ENCODE measurements at regions not wholly inside any gene's neighbourhood (a gene's known extent, or its start where the extent isn't known, plus 50 kb on each side); places are given as distances from the start of the nearest gene placed in this dataset.

DNA sequence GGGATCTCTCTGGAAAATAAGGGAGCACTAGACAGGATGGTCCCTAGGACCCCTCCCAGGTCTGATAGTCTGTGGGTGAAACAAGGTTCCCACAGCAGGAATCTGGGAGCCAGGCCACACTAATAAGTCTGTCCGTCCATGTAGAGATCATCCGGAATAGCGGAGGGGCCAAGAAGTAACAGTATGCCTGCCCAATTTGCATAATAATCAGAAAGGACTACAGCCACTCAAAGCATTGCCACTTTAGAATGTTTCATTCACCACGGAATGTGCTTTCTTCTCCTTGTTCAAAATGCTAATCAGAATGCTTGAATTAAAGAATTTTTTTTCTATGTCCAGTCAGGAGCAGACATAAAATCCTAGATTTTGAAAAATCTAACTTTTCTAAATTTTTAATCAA lies 254.9 kb downstream of the ACTL7B start:
- DNase-seq = no peak

DNA sequence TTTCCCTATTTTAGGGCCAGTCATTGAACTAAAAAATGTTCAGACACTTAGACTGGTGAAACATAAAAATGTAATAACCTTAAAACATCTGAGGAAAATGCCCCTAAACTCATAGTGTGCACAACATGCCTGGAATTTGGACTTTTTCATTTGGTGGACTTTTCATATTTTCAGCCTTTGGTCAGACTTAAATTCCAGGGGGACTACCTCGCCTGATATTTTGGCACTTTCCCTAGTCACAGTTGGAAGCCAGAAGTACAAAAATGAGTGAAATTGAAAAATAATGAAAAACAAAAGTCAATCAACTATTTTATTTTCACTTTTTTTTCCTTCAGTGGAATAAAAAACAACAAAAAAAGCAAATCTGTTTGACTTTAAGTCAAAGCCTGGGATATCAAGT lies 256.2 kb downstream of the ACTL7B start:
- DNase-seq = no peak

DNA sequence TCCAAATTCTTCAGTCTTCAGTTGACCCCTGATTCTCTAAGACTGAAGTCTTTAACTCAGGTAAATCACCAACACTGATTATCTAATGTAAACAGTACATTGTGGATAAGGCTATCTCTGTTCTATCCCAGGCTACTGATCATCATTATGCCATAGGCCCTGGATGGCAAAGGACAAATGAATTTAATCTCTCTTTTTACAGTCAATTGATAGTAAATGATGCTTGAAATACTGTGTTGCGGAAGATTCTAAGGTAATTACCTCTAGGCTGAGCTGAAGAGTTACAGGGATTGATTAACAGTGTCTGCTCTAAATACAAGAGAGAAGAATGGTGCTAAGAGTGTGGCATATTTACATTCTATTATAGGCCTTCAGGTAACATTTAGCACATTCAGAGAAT lies 264.7 kb downstream of the ACTL7B start:
- DNase-seq = no peak

DNA sequence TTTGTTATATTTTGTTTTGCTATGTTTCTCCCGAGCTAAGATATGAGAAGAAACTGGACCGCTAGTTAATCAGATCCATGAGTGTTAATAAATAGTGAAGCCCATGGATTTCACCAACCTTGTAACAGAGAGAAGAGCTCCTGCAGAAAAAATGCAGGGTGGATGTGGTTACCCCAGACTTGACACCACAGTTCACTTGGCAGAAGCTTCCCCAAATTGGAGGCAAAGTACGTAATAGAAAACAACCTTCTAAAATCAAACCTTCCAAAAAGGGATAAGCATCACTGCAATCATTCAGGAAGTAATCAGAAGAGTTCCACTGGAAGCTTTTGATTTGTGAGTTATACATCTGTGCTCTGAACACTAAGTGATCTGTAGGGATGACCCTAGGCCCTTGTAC lies 267.5 kb downstream of the ACTL7B start:
- no peak for DNase-seq

DNA sequence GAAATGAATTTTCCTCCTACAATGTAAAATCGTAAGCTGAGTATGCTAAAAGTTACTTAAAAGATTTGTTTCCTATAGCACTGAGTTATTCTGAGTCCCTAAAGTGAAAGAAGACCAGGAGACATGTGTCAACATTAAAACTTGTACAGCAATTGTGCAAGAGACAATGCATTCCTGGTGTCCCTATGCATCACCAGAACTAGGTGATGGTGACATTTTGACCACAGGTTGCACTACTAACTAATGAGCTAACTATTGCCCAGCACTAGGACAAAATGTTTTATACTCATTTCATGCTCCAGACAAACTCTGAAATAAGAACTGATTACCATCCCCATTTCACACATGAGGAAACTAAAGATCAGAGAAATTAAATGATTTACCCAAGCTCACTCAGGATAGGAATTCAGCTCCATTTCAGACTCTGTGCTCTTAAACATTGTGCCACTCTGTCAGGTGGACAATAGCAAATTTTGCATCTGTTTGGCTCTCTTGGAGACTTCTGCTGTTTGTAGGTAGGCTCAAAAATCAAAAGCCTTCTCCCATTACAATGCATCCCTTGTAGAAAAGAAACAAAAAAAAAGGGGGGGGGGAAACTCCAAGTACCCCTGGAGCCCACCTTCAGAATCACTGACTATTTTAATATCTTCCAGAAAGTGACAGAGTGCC lies 269.2 kb downstream of the ACTL7B start:
- no peak for DNase-seq

DNA sequence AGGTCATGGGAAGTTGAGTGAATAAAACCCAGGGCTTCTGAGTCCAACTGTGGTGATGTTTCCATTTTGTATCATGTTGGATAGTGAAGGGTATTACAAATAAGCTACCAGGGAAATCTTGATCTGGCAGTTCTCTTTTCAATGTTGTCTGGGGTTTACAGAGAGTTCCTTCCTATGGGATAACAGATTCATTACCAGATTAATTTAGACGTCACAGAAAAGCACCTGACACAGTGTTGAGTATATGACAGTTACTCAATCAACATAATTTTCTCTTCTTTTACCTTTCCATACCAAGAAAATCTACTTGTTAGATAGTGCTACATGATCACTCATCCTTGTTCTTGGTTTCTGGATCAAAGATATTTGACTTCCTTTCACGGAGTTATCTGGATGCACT lies 270.9 kb downstream of the ACTL7B start:
- DNase-seq = no peak

DNA sequence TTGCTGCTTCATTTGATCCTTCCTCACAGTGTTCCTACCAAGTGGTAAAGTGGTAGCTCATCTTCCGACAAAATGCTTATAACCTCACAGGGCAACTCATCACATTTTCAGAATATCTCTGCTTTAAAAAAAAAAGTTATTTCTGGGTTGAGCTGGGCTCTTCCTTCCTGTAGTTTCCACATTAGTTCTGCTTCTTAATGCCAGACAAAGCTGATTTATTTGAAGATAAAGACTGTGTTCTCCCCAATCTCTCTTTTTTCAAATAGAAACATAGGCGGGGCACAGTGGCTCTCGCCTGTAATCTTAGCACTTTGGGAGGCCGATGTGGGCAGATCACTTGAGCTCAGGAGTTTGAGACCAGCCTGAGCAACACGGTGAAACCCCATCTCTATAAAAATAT lies 273.1 kb downstream of the ACTL7B start:
- DNase-seq = no peak

DNA sequence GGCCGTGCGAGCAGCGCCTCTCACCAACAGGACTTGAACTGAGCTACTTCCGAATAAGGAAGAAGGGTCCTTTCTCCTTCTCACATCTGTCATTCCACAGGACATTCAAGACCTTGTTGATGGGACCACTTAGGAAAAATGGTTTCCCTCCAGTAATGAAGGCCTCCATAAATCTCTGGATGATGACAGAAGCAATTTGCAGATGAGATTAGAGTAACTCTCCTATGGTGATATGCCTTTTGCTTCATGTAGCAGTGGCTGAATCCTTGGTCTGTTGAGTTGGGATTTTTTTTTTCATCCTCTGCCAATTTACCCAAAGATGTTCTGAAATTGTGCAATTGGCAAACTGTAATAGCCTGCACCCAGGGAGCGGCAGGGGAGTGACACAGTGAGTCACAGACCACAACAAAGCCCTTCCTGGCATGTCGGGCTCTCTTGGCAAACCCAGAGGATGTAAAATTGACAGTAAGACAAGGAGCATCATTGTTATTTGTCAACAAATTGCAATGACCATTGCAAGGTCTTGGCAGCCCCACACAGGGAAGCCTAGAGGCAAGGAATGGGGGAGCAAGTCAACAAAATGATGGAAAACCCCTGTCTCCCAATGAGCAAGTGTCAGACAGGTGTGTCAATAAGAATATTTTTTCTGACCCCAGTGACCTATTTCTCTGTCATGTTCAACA lies 275.9 kb downstream of the ACTL7B start:
- DNase-seq = no peak

DNA sequence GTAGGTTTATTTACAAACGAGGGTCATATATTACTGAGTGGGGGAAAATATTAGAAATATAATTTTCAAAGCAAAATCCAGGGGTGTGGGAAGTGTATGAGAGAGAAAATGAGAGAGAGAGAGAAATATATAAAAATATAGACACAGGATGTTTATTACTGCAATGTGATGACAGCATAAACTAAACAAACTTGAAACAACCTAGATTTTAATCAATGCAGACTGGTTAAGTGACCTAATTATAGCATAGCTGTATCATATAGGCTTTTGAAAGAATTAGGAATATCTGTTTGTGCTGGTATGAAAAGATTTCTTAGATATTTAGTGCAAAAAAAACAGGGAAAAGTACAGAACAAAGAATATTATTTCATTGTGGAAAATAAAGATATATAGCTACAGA lies 280.5 kb downstream of the ACTL7B start:
- no peak for DNase-seq

DNA sequence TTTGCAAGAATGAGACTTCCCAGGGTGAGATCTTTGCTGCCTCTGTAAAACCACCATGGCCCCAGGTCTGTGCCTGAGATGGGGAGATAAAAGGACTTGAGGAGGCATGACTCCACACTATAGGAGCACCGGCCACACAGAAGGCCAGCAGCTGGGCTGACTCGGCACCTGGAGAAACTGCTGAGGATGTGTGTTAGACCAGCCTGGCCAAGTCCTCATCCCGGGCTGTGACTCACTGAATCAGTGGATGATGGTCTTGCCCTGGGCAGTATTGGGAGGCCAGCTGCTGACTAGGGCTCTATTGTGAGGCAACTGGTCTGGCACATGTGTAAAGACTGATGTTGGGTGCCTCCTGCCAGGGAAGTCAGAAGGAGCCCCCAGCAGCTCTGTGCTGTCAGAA lies 286.2 kb downstream of the ACTL7B start:
- DNase-seq = no peak

DNA sequence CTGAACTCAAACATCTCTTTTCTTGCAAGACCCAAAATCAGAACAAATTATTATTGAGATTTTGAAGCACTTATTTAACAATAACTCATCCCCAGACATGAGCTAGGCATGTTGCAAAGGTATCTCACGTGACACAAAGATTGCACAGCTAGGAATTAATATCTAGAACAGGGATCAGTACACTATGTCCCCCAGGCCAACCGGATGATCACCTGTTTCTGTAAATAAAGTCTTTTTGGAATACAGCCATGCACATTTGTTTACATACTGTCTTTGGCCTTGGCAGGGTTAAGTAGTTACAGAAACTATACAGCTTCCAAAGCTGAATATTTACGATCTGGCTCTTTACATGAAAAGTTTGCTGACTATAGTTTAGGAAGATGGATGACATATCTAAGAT lies 287.7 kb downstream of the ACTL7B start:
- DNase-seq = no peak

DNA sequence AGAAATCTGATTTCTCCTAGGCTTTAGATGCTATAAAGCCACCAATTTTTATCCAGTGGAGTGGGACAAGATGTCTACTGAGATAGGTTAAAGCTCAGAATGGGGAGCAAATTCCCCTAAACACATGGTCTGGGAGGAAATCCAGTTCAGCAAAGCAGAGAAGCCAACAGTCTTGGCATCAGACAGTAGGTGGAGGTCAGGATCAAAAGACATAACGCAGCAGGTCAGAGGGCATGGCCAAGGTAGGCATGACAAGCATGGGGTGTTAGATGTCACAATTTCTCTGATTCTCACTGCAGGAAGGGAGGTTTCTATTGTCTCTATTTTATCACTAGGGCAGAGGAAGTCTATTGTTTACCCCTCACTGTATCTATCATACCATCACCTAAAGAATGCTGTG lies 288.2 kb downstream of the ACTL7B start:
- DNase-seq = no peak

DNA sequence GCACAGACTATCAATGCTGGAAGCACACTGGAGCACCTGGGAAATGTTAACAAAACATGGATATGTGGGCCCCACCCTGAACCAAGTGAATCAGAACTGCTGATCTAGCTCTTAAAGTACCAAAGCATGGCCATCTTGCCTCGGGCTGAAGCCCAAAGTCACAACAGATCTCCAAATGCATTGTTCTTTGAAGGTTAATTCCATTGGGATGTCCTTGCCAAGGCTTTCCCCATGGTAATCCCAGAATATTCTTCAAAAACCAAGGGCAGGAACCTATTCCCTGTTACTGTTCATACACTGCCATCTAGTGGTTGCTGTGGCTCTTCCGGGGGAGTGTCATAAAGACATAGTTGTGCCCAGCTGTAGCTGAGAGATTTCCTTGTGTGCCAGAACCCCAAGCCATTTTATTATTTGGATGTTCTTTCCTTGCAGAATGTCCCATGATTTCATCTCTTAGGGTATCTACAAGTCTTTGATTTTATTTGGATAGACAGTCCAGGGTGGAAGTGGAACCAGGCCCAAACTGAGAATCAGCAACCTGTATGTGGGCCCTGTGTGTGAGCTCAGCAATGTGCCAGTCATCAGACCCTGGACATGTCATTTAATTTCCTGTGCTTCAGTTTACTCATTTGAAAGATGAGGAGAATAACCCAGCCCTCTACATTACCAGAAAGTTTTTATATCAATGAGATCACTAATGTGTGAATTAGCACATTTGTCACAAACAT lies 290.0 kb downstream of the ACTL7B start:
- no peak for DNase-seq

DNA sequence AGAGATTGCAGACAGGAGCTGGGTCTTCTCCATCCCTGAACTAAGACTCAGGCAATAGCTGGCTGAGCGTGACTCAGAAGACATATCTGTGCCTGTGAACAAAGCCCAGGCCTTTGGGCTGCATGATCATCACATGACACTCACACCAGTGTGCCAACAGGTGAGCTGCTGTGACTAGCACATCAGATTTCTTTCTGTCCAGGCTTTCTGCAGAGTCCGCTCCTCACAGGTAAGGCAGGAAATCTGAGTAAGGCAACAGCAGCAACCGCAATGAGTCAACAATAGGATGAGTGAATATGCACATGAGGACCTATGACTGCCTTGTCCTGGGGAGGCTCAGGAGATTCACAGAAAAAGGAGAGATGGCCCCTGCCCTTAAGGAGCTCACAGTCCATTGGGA lies 293.6 kb downstream of the ACTL7B start:
- DNase-seq = no peak

DNA sequence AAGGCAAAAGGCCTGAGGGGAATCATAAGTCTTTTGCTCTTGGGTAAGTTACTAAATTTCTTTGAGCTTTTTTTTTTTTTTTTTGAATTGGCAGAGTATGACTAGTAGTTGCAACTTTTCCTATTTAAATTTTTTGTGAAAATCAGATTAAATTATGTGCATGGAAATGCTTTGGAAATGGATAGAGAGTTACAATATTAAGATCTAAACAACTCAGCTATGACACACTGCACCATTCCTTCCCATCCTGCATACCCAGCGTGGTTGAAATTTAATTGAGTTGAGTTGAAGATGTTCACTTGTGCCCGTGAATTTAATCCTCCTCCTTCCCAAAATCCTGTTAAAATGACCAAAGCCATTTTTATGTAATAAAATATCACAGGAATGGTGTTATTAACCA lies 296.4 kb downstream of the ACTL7B start:
- DNase-seq = no peak

DNA sequence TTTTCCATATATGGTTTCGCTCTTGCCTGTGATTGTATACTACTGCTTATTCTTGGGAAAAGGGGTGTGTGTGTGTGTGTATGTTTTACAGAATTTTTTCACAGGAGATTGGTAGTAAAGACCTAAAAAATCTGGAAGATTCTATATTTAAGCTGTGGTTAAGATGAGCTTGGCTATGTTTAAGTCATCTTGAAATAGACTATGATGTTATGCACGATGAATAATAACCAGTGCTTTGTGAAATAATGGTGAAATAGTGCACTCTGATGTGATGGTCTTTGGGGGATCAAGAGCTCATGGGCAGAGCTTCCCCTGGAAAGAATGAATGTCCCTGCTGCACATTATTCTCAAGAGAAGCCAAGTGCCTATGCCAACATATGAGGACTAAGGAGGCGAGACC lies 301.0 kb downstream of the ACTL7B start:
- DNase-seq = no peak

DNA sequence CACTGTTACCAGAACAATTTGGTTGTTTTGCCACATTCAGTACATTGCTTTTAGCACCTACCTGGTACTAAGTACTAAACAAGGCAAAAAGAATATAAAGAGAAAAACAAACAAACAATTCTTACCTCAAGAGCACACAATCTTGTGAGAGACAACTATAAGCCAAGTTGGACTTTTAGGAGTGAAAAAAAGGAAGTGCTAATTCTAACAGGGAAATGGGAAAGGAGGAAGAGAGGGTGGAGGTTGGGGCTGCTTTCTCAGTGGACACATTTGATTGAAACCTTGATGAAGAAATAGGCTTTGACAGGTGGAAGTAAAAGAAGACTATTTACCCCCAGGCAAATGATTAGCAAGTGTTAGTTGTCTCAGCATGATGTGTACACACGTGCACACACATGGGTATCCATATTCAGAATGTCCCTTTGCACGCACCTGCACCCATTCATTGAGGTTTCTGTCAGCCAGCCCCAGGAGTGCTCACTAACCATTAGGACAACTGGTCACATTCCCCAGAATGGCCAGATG lies 302.6 kb downstream of the ACTL7B start:
- DNase-seq = no peak

DNA sequence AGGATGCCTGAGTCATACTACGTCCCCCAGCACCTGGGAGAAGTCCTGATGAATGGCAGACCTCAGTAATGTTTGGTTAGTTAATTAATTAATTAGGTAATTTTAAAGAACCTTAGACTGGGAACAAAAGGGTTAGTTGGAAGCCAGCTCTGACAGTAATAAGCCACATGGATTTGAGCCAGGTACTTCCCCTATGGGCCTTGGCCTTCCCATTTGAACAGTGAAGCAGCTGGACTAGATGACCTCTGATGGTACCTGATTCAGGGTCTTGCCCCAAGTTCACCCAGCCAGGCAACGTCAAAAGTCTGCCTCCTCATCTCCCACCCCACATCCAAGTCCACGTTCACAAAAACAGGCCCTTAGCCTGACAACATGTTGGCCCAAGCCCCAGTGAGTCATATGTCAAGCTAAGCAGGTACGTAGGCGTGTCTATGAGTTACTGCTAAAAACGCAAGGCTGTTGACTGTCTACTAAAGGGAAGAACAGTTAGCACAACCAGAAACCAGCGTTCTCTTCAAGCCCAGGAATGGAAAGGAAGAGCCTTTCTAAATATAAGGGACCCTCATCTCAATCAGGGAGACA lies 303.2 kb downstream of the ACTL7B start:
- DNase-seq = no peak

DNA sequence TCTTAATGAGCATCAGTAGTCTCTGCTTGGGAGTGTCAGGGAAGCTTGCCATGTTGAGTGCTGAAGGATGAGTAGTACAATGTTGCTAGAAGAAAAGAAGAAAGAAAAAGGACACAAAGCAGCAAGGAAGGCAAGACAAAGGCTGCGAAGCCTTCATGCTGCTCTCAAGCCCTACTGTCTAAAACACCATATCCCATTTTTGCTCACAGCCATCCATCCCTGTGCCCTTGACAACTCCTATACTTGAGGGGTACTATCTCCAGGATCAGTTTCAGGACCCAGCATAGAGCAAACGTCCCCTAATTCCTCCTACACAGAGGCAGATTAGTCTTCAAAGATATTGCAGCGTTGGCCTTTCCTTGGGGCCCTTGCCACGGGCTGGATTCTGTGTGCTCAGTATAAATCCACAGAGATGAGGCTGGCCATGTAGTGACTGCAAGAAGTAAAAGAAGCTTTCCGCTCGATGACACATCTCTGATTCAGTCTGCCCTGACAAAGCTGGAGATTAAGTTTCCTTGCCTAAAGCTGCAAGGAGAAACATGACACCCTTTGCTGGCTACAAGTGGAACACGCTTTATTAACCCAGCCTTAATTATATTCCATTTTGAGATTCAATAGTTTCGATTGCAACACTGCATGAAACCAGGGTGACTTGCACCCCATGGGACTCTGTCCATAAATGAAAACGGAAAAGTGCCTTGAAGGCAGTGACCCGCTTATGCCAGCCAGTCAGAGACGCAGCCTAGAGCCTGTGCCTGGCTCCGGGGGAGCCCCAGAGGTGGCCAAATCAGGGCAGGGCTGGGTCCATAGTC lies 304.6 kb downstream of the ACTL7B start:
- no peak for DNase-seq

DNA sequence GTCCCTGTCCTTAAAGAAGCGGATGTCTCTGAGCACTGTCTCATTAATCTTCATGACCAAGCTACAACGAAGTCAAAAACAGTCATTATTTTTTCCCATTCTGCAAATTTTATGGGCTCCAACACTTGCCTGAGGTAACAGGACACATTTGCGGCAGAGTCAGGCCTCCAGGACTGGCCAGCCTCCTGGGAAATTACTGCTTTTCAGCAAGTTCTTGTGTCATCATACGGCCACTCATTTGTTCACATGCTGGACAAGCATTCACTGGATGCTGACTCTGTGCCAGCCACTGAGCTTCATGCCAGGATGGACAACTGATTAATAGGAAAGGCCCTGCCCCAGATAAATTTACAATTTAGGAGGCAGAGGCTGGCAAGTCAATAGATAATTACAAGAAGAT lies 305.7 kb downstream of the ACTL7B start:
- no peak for DNase-seq

DNA sequence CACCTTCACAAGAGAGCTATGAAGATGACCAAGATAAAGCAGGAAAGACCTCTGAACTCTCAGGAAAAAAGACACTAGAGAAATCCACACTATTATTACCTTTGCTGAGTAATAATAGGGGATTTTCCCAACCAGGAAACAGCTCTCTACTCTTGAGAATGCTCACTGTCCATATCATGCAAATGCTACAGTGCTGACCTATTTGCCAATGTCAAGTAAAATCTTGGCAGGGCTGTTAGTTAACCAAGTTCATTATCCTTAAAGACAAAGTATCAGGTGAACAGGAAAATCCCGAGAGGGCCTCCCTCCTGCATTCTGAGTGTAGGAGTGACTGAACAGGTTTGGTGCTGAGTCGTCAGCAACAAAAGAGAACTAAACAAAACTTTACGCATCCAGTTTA lies 306.6 kb downstream of the ACTL7B start:
- DNase-seq = no peak

DNA sequence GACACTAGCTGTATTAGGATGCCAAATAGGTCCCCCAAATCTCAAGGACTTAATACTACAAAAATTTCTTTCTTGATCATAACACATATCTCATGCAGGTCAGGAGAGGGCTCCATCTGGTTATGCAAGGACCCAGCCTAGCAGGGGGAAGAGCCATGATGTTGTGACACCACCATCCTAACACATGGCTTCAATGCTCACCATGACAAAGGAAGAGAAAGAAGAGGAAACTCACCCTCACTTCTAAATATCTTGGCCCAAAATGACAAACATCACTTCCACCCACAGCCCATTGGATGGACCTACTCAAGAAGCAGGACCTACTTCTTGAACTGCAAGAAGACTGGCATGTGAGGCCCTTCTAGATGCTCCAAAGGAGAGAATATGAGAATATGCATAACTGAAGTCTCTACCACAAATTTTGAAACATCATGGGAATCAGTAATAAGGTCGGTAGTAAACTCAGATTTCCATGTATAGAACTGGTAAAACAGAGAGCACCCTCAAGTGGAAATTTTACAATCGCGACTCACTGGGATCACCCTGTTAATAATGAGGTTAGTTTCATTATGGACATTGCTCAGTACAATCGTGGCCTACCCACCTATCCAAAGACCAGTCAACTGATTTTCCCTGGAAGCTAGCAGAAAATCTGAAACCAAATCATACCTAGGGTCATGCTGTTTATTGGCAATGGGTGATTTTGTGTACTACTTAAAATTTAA lies 308.2 kb downstream of the ACTL7B start:
- DNase-seq = no peak
